GM18951 (cell line): ENCODE measurements at regions not wholly inside any gene's neighbourhood (a gene's known extent, or its start where the extent isn't known, plus 50 kb on each side); places are given as distances from the start of the nearest gene placed in this dataset.
"Not testable (repeated sequence)": the region's sequence is repeated elsewhere in the genome, so short reads cannot be mapped to it uniquely, and the experiment has no call there.

Source experiments
- POLR2A ChIP-seq: IDR thresholded peaks from 4 replicates; pipeline ENCODE4 v1.6.1; 2011; ENCODE audit warnings: mild to moderate bottlenecking; ENCODE audit not compliant: insufficient read length, insufficient read depth; ENCODE audit errors: extremely low read depth
- in situ Hi-C: fragments of 300-500 bp; cut with MboI; formaldehyde crosslinking; loops from one replicate; pipeline ENCODE4 v1.12.0; 2022; ENCODE audit warnings: low sequenced_read_pairs, mixed read lengths, inconsistent platforms; ENCODE audit not compliant: unreplicated experiment

DNA sequence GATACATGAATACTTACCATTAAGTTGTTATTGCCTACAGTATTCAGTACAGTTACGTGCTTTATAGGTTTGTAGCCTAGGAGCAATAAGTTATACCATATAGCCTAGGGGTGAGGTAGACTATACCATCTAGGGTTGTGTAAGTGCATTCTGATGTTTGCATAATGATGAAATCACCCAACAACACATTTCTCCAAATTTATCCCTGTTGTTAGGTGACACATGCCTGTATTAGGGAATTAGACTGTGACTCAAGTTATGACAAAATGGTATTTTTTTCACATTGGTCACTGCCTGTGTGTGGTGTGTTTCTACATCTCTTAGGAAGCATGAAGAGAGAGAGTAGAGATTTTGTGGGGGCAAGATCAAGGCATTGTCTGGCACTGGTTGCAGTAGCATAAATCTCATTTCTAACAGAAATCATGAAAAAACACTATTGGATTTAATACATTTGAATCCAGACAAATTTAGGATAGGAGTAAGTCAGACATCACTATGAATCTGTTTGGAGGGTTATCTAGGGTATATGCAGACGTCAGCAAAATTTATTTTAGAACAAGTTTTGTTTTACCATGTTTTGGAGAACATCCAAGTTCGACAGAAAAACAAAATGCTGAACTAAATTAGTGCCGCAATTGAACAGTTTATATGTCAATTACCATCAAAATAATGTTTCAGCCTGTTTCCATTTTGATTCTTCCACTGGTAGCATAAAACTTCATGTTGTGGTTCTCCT is 332.1 kb downstream of the LMO7 start:
- in situ Hi-C loops, result no loop called here
- TF ChIP-seq POLR2A, result no peak

DNA sequence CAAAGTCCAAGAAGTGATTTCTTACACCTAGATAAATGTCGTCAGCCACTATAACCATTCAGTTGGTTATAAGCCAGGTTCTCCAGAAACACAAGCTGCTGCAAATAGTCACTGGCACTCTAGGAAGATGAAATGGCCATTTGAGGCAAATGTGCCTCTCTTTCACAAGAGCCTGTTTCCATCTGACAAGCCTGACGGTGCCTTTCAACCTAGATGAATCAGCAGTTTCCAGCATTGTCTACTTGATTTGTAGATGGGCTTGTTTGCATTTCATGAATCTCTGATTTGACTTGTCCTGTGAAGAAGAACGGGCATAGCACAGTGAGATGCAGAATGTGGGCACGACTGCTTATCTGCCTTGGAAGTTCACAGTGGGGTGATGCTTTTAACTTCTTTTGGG is 327.2 kb downstream of the LMO7 start:
- TF ChIP-seq POLR2A, result no peak
- in situ Hi-C loops, result no loop called here

DNA sequence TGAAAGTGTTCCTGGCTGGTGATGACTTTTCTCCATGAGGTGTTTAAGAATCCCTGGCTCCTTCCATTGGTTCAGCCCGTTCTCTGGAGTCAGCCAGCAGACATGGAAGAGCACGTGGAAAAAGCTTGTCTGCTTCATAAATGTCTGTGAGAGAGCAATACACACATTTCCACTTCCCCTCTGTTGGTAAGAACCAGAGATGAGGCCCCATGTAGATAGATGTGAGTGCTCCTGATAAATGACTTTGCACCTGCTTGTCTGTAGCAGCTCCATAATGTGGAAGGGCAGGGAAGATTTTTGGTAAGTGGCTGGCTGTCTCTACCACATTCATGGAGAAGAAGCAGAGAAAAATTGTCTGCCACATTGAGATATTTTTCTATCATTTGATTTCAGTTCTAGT is 325.8 kb downstream of the LMO7 start:
- no peak for TF ChIP-seq POLR2A
- in situ Hi-C loops, result no loop called here

DNA sequence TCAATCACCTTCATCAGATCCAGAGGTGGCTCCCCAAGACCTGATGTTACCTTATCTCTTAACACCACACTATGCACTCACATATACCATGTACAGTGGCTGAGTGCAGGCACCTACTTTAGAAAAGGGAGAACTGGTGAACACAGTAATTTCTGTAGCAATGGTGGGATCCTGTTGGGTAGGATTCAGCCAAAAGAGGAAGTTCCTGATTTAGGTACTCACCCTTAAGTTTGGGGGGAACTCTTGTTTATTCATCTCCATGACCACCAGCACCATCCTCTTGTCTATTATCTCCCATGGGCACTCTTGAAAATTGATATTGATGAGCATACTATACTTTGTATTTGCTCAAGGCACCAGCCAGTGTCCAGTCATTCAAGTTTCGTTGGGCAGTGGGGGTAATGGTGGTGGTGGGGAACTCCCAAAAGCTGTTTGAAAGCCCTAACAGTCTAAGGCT is 324.4 kb downstream of the LMO7 start:
- in situ Hi-C loops, result no loop called here
- no peak for TF ChIP-seq POLR2A

DNA sequence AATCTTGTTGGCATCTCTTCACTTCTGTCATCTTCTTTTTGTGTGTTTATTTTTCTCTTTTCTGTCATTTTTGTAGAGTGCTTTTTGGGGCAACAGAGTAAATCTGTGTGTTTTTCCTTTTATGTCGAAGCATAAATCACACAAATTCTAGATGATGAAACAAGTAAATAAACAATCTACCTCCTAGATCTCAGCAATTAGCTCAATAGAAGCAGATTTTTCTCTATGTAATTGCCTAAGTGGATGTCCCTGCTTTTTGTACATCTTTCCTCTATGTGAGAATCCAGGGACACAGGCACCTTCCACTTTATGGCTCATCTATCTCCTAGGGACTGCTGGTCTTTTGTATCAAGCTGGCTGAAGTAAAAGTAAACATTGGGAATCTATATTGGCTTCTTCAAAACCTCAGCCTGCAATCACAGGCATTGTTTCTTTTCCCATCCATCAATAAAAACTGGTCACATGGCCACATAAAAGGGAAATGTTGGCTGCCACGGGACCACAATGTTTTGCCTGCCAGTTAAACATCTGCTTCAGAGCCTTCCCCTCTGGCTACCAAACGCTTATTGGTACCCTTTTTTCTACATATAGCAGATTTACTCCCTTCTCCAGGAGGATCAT is 323.8 kb downstream of the LMO7 start:
- no peak for TF ChIP-seq POLR2A
- in situ Hi-C loops, result no loop called here

DNA sequence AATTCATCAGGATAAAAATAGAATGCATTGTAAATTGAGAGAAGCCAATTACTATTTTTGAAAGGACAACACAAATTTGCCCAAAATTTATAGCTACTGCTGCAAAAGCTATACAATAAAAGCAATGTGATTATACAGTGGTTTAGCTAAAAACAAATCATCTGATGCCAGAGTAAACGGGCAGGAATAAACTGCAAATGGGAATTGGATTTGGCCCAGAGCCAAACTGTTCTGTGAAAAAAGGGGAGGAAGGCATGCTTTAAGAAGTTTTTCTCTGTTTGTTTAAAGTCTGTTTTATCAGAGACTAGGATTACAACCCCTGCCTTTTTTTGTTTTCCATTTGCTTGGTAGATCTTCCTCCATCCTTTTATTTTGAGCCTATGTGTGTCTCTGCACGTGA is 317.5 kb downstream of the LMO7 start:
- in situ Hi-C loops, result not testable (repeated sequence)

DNA sequence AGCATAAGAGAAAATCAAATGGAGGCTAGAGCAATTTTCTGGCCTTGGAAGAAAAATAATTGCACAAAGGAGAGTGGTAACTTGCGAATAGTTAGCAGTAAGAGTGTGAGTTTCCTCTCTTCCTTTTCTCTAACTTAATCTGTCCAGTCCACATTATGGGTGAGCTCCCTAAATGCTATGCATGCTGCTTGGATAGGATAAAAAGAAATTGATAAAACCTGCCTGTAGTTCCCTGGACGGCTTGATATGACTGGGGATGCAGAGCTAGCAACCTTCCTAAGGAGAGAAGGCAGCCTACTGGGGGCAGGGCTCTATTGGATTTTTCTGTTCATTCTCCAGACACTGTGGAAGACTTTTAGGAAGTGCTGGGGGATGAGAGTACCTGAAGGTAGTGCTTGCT is 311.3 kb downstream of the LMO7 start:
- no peak for TF ChIP-seq POLR2A
- in situ Hi-C loops, result no loop called here

DNA sequence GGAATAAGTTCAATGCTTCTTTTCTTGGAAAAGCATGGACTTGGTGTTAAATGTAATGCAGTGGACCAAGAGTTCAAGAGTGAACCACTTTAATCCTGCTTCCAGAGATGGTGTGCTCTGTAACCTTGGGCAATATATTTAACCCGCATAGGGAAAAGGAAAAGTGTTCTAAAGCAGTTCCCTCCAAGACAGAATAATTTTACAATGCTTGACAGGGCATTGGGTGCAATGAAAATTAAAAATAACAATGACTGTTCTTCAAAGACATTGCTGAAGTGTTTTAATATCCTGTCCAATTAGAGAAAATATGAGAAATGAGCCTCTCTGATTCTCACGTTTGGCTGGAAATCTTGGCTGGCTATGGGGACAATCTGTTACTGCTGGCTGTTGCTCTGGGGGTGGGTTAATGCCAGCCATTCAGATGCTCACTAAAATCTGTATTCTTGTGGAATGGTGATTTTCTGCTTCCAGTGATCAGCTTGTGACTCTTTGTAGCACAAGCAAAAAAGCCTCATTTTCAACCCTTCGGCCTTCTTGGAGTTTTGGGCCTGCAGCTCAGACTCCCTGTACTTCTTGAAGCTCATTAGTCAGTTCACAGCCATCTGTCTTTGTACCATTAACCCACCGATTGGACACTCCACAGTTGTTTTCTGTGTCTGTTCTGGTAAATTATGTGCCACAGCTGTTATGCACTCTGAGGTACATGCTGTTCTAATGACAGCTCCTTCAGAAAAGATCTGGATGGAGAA is 310.6 kb downstream of the LMO7 start:
- no peak for TF ChIP-seq POLR2A
- in situ Hi-C loops, result no loop called here

DNA sequence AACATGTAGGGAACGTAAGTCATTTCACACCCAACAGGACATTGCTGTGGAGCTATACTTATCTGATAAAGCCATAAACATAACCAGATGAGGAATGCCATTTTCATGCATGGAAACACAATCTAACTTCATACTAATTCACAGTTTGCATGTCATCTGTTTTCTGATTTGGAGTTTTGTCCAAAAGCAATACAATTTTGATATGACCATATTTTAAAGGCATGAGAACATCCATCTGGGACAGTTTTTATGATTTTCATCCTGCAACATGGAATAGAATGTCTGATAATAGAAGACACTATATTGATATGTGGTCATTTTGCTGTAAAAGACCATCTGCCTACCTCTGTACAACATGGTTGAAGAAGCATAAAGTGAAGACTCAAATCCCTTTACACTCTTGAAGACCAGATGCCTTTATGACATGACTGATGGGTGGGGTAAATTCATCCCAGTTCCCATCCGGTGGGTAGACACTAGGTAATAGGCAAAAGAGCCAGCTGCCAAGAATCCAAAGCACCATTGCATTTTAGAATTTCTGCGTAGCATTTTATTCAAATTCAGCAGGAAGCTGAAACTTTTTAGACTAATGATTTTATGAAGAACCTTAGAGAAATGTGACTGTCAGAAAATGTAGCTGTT is 309.8 kb downstream of the LMO7 start:
- in situ Hi-C loops, result no loop called here
- TF ChIP-seq POLR2A, result no peak

DNA sequence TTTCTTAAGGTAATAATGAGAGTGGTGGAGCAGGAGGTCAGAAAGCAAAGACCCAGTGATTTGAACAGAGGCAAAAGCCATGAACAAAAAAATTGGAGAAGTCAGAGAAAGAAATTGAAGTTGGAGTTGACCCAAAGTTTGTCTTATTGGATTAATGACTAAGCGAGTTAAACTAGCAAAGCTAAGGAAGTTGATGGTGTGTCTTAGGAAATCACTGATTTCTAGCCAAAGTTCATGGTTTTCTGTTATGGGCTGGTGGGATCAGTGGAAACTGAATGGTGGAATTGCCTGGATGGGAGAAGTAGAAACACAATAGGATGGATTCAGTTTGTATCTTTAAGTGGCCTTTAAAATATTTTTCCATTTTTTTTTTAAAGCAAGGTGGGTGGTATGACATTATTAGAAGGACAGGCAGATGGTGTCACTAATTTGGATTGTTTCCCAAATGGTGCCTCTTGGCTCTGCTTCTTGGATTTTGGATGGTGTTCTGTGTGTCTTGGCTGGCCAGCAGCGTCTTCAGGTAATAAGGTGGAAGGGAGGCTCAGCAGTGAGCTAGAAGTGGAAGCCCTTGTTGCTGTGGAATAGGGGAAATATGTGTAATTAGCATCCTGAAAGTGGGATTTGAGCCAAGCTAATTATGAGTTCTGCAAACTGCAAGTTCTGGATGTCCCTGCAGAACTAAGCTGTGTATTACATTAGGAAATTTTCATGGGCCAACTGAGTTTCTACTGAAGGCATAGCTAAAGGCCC is 302.9 kb downstream of the LMO7 start:
- no peak for TF ChIP-seq POLR2A
- in situ Hi-C loops, result no loop called here

DNA sequence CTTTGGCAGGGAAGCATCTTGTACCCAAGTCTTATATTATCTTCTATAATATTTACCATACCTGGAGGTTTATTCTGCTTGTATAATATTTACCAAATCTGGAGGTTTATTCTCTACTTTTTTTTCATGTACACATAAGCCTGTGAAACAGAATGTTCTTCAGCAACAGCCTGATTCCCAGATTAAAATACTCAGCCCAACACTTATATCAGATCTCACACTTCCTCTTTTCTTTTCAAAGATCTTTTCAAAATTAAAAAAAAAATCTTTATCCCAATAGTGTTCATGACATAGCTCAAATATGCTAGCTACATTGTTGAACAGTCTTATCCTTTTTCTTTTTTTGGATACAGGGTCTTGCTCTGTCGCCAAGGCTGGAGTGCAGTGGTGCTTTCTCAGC is 300.7 kb downstream of the LMO7 start:
- in situ Hi-C loops, result no loop called here
- TF ChIP-seq POLR2A, result no peak

DNA sequence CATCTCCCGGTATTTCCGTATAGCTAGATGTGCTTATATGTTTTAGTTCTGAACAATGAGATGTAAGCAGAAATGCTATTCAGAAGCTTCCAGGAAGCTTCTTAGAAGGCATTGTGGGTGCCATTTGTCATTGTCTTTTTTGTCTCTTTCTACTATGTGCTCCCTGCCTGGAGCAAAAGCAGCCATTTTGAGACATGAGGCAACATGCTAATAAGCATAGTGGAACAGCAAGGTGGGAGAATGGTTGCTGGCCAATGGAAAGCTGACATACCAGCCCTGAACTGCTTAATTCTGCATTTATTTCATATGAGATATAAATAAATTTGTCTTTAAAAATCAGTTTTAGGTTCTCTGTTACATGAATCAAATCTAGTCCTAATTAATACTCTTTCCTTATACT is 299.7 kb downstream of the LMO7 start:
- in situ Hi-C loops, result no loop called here
- TF ChIP-seq POLR2A, result no peak

DNA sequence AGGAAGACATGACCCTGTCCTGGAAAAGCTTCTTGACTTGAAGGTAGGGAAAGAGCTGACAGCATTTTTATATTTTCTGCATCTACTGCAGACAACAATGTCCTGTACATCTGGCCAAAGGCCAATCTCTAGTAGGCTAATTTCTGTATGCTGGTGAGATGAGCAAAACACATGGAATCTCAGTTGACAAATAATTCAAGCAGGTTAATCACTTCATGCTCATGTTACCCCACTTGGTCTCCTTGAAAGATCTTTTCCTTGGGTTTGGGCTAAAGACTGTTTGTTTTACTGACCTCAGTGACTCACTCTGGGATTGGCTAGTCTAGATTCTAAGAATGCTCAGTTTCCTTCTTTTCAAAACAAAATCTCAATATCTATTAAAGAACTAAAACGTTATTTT is 298.8 kb downstream of the LMO7 start:
- in situ Hi-C loops, result no loop called here
- no peak for TF ChIP-seq POLR2A
